ENCODE measurements at regions not wholly inside any gene's neighbourhood (a gene's known extent, or its start where the extent isn't known, plus 50 kb on each side); places are given as distances from the start of the nearest gene placed in this dataset.
"Not testable (repeated sequence)": the region's sequence is repeated elsewhere in the genome, so short reads cannot be mapped to it uniquely, and the experiment has no call there.

- not testable (repeated sequence) for ATAC-seq
These were observed 463.1 kb downstream of the KCNT2 start for GRCh38 chr1:196145151-196145550.

DNA sequence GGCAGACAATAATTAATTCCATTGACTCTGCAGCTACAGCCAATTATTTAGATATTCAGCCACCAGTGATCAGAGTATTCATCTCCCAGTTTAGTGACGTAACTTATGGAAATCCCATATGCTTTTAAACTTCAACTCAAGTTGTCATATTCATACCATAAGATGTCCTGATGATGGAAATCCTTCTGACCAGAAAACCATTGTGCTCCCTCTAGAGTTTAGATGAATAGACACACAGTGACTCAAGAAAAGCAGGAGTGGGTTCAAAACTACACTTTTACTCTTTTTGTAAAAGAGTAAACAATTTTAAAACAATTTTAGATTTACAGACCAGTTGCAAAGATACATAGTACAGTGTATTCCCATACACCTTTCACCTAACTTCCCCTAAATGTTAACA lies 463.7 kb downstream of the KCNT2 start:
- ATAC-seq = no peak
- TF ChIP-seq OSR1 (CRISPR knock-in tag; IDR thresholded peaks at IDR 0.05) (no peak), ZNF565 (CRISPR knock-in tag; conservative IDR thresholded peaks at IDR 0.05; ENCODE audit: low read depth) (no peak), GLIS3 (CRISPR knock-in tag; IDR thresholded peaks at IDR 0.05) (no peak), PPARA (CRISPR knock-in tag; IDR thresholded peaks at IDR 0.05; ENCODE audit: borderline replicate concordance) (no peak)
- TF ChIP-seq, protein P1, sequence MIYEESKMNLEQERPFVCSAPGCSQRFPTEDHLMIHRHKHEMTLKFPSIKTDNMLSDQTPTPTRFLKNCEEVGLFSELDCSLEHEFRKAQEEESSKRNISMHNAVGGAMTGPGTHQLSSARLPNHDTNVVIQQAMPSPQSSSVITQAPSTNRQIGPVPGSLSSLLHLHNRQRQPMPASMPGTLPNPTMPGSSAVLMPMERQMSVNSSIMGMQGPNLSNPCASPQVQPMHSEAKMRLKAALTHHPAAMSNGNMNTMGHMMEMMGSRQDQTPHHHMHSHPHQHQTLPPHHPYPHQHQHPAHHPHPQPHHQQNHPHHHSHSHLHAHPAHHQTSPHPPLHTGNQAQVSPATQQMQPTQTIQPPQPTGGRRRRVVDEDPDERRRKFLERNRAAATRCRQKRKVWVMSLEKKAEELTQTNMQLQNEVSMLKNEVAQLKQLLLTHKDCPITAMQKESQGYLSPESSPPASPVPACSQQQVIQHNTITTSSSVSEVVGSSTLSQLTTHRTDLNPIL (CRISPR knock-in tag; IDR thresholded peaks at IDR 0.05; ENCODE audit: low read depth) = no peak

DNA sequence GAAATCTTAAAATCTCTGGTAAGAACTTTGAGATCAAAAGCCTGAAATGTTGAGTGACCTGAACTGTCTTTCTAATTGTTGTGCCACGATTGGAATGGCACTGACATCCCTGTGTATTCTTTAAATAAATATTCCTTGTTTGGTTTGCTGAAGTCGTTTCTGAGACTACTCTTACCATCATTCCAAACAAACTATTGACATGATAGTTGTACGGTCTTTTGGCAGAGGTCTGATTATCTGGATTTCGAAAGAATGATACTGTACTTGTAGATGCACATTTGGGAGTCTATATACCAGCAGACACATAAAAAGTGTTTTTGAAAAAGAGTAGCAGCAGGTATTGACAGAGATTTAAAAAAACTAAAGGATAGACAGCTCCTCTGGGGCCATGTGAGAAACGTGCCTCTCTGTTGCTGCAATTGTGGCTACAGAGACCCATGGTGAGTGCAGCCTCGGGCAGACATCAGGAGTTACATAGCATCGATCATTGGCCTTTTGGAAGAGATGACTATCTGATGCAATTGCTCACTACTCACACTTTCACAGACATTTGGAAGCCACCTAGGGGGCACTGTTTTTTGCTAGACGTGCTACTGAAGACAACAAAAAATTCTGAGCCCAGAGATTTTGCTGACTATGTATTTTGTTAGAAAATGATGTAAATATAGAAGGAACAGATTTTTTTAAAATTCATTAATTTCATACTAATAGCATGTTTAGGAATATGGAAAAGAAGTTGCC lies 464.5 kb downstream of the KCNT2 start:
- ATAC-seq = no peak
- TF ChIP-seq PATZ1 (CRISPR knock-in tag; IDR thresholded peaks at IDR 0.05; ENCODE audit: borderline replicate concordance) = no peak
- TF ChIP-seq SNAI2 (CRISPR knock-in tag; IDR thresholded peaks at IDR 0.05) = no peak

GRCh38 chr1:196142111-196142640 lies 466.1 kb downstream of the KCNT2 start:
- TF ChIP-seq OSR1 (CRISPR knock-in tag; IDR thresholded peaks at IDR 0.05) (no peak), PATZ1 (CRISPR knock-in tag; IDR thresholded peaks at IDR 0.05; ENCODE audit: borderline replicate concordance) (no peak), PPARA (CRISPR knock-in tag; IDR thresholded peaks at IDR 0.05; ENCODE audit: borderline replicate concordance) (no peak), SNAI2 (CRISPR knock-in tag; IDR thresholded peaks at IDR 0.05) (no peak), ISL1 (CRISPR knock-in tag; IDR thresholded peaks at IDR 0.05) (no peak), ESRRG (CRISPR knock-in tag; IDR thresholded peaks at IDR 0.05) (no peak), ZC3H10 (CRISPR knock-in tag; IDR thresholded peaks at IDR 0.05) (no peak), ZNF70 (CRISPR knock-in tag; IDR thresholded peaks at IDR 0.05) (no peak), ZFP30 (CRISPR knock-in tag; IDR thresholded peaks at IDR 0.05) (no peak), GLIS3 (CRISPR knock-in tag; IDR thresholded peaks at IDR 0.05) (no peak), TOX (CRISPR knock-in tag; IDR thresholded peaks at IDR 0.05; ENCODE audit: borderline replicate concordance) (no peak), BACH2 (CRISPR knock-in tag; IDR thresholded peaks at IDR 0.05; ENCODE audit: borderline replicate concordance) (no peak), ARNTL (CRISPR knock-in tag; IDR thresholded peaks at IDR 0.05; ENCODE audit: borderline replicate concordance, low read depth) (no peak), POU6F1 (CRISPR knock-in tag; IDR thresholded peaks at IDR 0.05; ENCODE audit: borderline replicate concordance, low read depth) (no peak)
- TF ChIP-seq, protein P1 (CRISPR knock-in tag; IDR thresholded peaks at IDR 0.05; ENCODE audit: low read depth) = no peak
- TF ChIP-seq, protein P2, sequence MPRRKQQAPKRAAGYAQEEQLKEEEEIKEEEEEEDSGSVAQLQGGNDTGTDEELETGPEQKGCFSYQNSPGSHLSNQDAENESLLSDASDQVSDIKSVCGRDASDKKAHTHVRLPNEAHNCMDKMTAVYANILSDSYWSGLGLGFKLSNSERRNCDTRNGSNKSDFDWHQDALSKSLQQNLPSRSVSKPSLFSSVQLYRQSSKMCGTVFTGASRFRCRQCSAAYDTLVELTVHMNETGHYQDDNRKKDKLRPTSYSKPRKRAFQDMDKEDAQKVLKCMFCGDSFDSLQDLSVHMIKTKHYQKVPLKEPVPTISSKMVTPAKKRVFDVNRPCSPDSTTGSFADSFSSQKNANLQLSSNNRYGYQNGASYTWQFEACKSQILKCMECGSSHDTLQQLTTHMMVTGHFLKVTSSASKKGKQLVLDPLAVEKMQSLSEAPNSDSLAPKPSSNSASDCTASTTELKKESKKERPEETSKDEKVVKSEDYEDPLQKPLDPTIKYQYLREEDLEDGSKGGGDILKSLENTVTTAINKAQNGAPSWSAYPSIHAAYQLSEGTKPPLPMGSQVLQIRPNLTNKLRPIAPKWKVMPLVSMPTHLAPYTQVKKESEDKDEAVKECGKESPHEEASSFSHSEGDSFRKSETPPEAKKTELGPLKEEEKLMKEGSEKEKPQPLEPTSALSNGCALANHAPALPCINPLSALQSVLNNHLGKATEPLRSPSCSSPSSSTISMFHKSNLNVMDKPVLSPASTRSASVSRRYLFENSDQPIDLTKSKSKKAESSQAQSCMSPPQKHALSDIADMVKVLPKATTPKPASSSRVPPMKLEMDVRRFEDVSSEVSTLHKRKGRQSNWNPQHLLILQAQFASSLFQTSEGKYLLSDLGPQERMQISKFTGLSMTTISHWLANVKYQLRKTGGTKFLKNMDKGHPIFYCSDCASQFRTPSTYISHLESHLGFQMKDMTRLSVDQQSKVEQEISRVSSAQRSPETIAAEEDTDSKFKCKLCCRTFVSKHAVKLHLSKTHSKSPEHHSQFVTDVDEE (CRISPR knock-in tag; IDR thresholded peaks at IDR 0.05) = no peak
- no peak for ATAC-seq
